SK-N-SH (cell line): ENCODE measurements at regions not wholly inside any gene's neighbourhood (a gene's known extent, or its start where the extent isn't known, plus 50 kb on each side); places are given as distances from the start of the nearest gene placed in this dataset.

Source experiments
- CTCF ChIA-PET: fragments of 300-600, 350-600 bp; formaldehyde crosslinking; extraction: SDS; loops from one replicate; lab custom pipeline; 2021; lab: Yijun Ruan, JAX
- POLR2A ChIA-PET: fragments of 350-600 bp; sonication (Branson Sonifier 250); formaldehyde crosslinking; extraction: SDS; loops from one replicate; lab custom pipeline; 2020; ENCODE audit warnings: antibody characterized with exemption, inconsistent platforms; lab: Yijun Ruan, JAX
- DNase-seq: peaks from one replicate; pipeline ENCODE4 v3.0.0; 2012
- H2AFZ ChIP-seq: fragments of 200-600 bp; sonication (generic); 2 replicates; pipeline ENCODE4 v1.8.1; 2016; ENCODE audit warnings: antibody characterized with exemption, mild to moderate bottlenecking, low read depth
- H3F3A ChIP-seq: fragments of 200-600 bp; sonication (generic); replicated peaks from 2 replicates; pipeline ENCODE3; 2016; ENCODE audit warnings: antibody characterized with exemption, mild to moderate bottlenecking; ENCODE audit not compliant: insufficient read depth
- H3K27ac ChIP-seq, 2 experiments: fragments of 200-500 bp in 1 of 2; fragments of 200-600 bp in 1 of 2; sonication (Bioruptor generic) in 1 of 2; sonication (generic), shearing (Covaris generic) in 1 of 2; 2 replicates each; pipeline versions ENCODE4 v1.5.1 to v1.6.1; 2014 to 2016; ENCODE audit warnings: low read depth in 2 of 2, inconsistent platforms in 1 of 2, low read length in 1 of 2, mild to moderate bottlenecking in 1 of 2, mixed read lengths in 1 of 2
- H3K27me3 ChIP-seq: fragments of 200-600 bp; sonication (generic), shearing (Covaris generic); 2 replicates; pipeline ENCODE4 v1.6.1; 2016; ENCODE audit warnings: mixed run types; ENCODE audit not compliant: insufficient read depth
- H3K36me3 ChIP-seq, 2 experiments: fragments of 200-500 bp in 1 of 2; fragments of 200-600 bp in 1 of 2; sonication (Bioruptor generic) in 1 of 2; sonication (generic) in 1 of 2; replicated peaks in 1 of 2; 2 replicates each; pipeline versions ENCODE3 to v1.5.1; 2014 to 2016; ENCODE audit warnings: low read length in 1 of 2, mild to moderate bottlenecking in 1 of 2; ENCODE audit not compliant: insufficient read depth in 2 of 2, control insufficient read depth in 1 of 2
- H3K4me1 ChIP-seq, 2 experiments: fragments of 200-500 bp in 1 of 2; fragments of 200-600 bp in 1 of 2; sonication (Bioruptor generic) in 1 of 2; sonication (generic), shearing (Covaris generic) in 1 of 2; 2 replicates each; pipeline versions ENCODE4 v1.5.1 to v1.6.1; 2014 to 2016; ENCODE audit warnings: low read depth in 1 of 2, low read length in 1 of 2, mixed run types in 1 of 2; ENCODE audit not compliant: insufficient read depth in 2 of 2, control insufficient read depth in 1 of 2
- H3K4me2 ChIP-seq: fragments of 200-600 bp; sonication (generic), shearing (Covaris generic); 2 replicates; pipeline ENCODE4 v1.6.1; 2017; ENCODE audit warnings: mixed run types
- H3K4me3 ChIP-seq, 2 experiments: fragments of 200-500 bp in 1 of 2; fragments of 200-600 bp in 1 of 2; sonication (Bioruptor generic) in 1 of 2; sonication (generic), shearing (Covaris generic) in 1 of 2; 2 replicates each; pipeline versions ENCODE4 v1.5.1 to v1.8.1; 2014 to 2016; ENCODE audit warnings: low read depth in 2 of 2, inconsistent platforms in 1 of 2, low read length in 1 of 2, mild to moderate bottlenecking in 1 of 2, mixed read lengths in 1 of 2, moderate library complexity in 1 of 2
- H3K79me2 ChIP-seq: fragments of 200-600 bp; sonication (generic); 2 replicates; pipeline ENCODE4 v1.8.1; 2017; ENCODE audit warnings: mild to moderate bottlenecking; ENCODE audit not compliant: insufficient read depth
- H3K9ac ChIP-seq: fragments of 200-600 bp; sonication (generic); 2 replicates; pipeline ENCODE4 v1.6.1; 2017; ENCODE audit warnings: mixed run types
- H3K9me2 ChIP-seq: fragments of 200-600 bp; sonication (generic); 2 replicates; pipeline ENCODE4 v1.6.1; 2017; ENCODE audit warnings: mixed run types
- H3K9me3 ChIP-seq: fragments of 200-600 bp; sonication (generic); 2 replicates; pipeline ENCODE4 v1.6.1; 2017; ENCODE audit warnings: mixed run types, mild to moderate bottlenecking, moderate library complexity
- H4K20me1 ChIP-seq: fragments of 200-600 bp; sonication (generic); 2 replicates; pipeline ENCODE4 v1.6.1; 2017; ENCODE audit warnings: mild to moderate bottlenecking, mixed run types; ENCODE audit not compliant: insufficient read depth
- CHD2 ChIP-seq: fragments of 150-350 bp; IDR thresholded peaks from 2 replicates; pipeline ENCODE4 v1.6.1; 2018; ENCODE audit warnings: low read length; ENCODE audit not compliant: partially characterized antibody
- ELF1 ChIP-seq: IDR thresholded peaks from 2 replicates; pipeline ENCODE4 v1.4.0; 2012
- EP300 ChIP-seq, 2 experiments: IDR thresholded peaks; 2 replicates each; pipeline versions ENCODE4 v1.4.0 to v1.6.1; 2012; ENCODE audit warnings: borderline replicate concordance in 1 of 2, low read depth in 1 of 2, low read length in 1 of 2
- FOXJ3 ChIP-seq: sonication (generic); formaldehyde crosslinking; IDR thresholded peaks from 2 replicates; pipeline ENCODE4 v1.5.1; 2020; ENCODE audit warnings: mild to moderate bottlenecking, missing genetic modification reagents
- FOXM1 ChIP-seq: IDR thresholded peaks from 2 replicates; pipeline ENCODE4 v1.4.0; 2012; ENCODE audit warnings: low read depth, mild to moderate bottlenecking
- GABPA ChIP-seq: IDR thresholded peaks from 2 replicates; pipeline ENCODE4 v1.4.0; 2012; ENCODE audit warnings: low read depth, mild to moderate bottlenecking
- GATA2 ChIP-seq: sonication (generic); formaldehyde crosslinking; IDR thresholded peaks from 2 replicates; pipeline ENCODE4 v1.5.0; 2020; ENCODE audit warnings: mild to moderate bottlenecking, missing genetic modification reagents
- MEF2A ChIP-seq: IDR thresholded peaks from 2 replicates; pipeline ENCODE4 v1.4.0; 2012; ENCODE audit warnings: low read depth, borderline replicate concordance
- MXI1 ChIP-seq: IDR thresholded peaks from 2 replicates; pipeline ENCODE4 v1.6.1; 2012; ENCODE audit warnings: mild to moderate bottlenecking, low read depth, low read length, improper control_type of control experiment
- NFIC ChIP-seq: IDR thresholded peaks from 2 replicates; pipeline ENCODE4 v1.4.0; 2012; ENCODE audit warnings: borderline replicate concordance
- NRF1 ChIP-seq: IDR thresholded peaks from 2 replicates; pipeline ENCODE4 v1.6.1; 2012; ENCODE audit warnings: low read depth, mild to moderate bottlenecking, low read length
- WGBS: methylation state at CpG from one replicate; pipeline ENCODE4 v1.1.6; 2017; ENCODE audit warnings: low lambda C conversion rate; 5-methylcytosine and 5-hydroxymethylcytosine counted together

- no peaks in the 10 kb centered on the region for H3K9me2 ChIP-seq
- H3K9ac ChIP-seq = no peak overlapping the region
- H3K27ac ChIP-seq = no peak overlapping the region
- no peak overlapping the region for H2AFZ ChIP-seq
- H3K4me3 ChIP-seq = no peak overlapping the region
- H3K4me2 ChIP-seq = no peak overlapping the region
- H3K4me1 ChIP-seq = no peaks in the 10 kb centered on the region
- WGBS = 55% methylated on average over 7 of the region's 7 CpGs
- no peaks in the 10 kb centered on the region for H3K79me2 ChIP-seq
- TF ChIP-seq FOXJ3 = no peak
- TF ChIP-seq GATA2 = no peak
- TF ChIP-seq CHD2 = no peak
- TF ChIP-seq FOXM1 = no peak
- TF ChIP-seq NRF1 = no peak
- no peak for TF ChIP-seq MXI1
- TF ChIP-seq EP300 (IDR thresholded peaks at IDR 0.05; ENCODE audit: borderline replicate concordance in 1 of 2, low read depth in 1 of 2, low read length in 1 of 2) = no peak
- no peak for TF ChIP-seq GABPA
- TF ChIP-seq MEF2A = no peak
- TF ChIP-seq, all 33 proteins: peak for 0
- Histone ChIP-seq H3K9me3 (no peaks in the 10 kb centered on the region), H3F3A (no peaks in the 10 kb centered on the region), H3K27me3 (no peaks in the 10 kb centered on the region; the same call in 1 of the 2 replicates), H4K20me1 (no peaks in the 10 kb centered on the region), H3K36me3 (no peaks in the 10 kb centered on the region)
- no peak for DNase-seq
- ChIA-PET POLR2A (no interaction called here), CTCF (interaction anchor here (1.0 kb wide), 1 partner anchor 33 kb away, joined by 4 read pairs; no protein-coding TSS in a partner anchor)
These were observed 140.4 kb downstream of the ATPSCKMT start for GRCh38 chr5:10109299-10109698.

- ChIA-PET POLR2A (no interaction called here), CTCF (no interaction called here)
- Histone ChIP-seq H3K4me1 (no peaks in the 10 kb centered on the region), H3K27me3 (no peaks in the 10 kb centered on the region), H3K79me2 (no peaks in the 10 kb centered on the region), H3K9me2 (no peaks in the 10 kb centered on the region), H3K9me3 (no peaks in the 10 kb centered on the region), H3K27ac (no peak overlapping the region), H3K4me2 (no peak overlapping the region), H3F3A (no peaks in the 10 kb centered on the region), H3K9ac (no peak overlapping the region), H3K4me3 (no peak overlapping the region), H3K36me3 (no peaks in the 10 kb centered on the region), H4K20me1 (no peaks in the 10 kb centered on the region), H2AFZ (no peak overlapping the region)
- no peak for DNase-seq
- TF ChIP-seq EP300 (IDR thresholded peaks at IDR 0.05; ENCODE audit: borderline replicate concordance in 1 of 2, low read depth in 1 of 2, low read length in 1 of 2) (no peak), ELF1 (no peak)
- WGBS = 90% methylated on average over 1 of the region's 1 CpG
These were observed 142.9 kb downstream of the ATPSCKMT start for GRCh38 chr5:10106806-10107205.

GRCh38 chr5:10106285-10106684 lies 143.4 kb downstream of the ATPSCKMT start:
- H3K27me3 ChIP-seq = no peaks in the 10 kb centered on the region
- no peak for DNase-seq
- POLR2A ChIA-PET = no interaction called here
- no peaks in the 10 kb centered on the region for H3K9me3 ChIP-seq
- H3K36me3 ChIP-seq = no peaks in the 10 kb centered on the region
- no peak overlapping the region for H2AFZ ChIP-seq
- WGBS = 52% methylated on average over 2 of the region's 2 CpGs
- no peaks in the 10 kb centered on the region for H3F3A ChIP-seq
- no peaks in the 10 kb centered on the region for H4K20me1 ChIP-seq
- TF ChIP-seq NFIC = no peak
- no peak overlapping the region for H3K4me3 ChIP-seq
- no peaks in the 10 kb centered on the region for H3K9me2 ChIP-seq
- H3K27ac ChIP-seq = no peak overlapping the region
- H3K79me2 ChIP-seq = no peaks in the 10 kb centered on the region
- no peak overlapping the region for H3K9ac ChIP-seq
- no peak overlapping the region for H3K4me2 ChIP-seq
- no peaks in the 10 kb centered on the region for H3K4me1 ChIP-seq
- CTCF ChIA-PET = no interaction called here
